GM23248 (cell line): ENCODE measurements at regions not wholly inside any gene's neighbourhood (a gene's known extent, or its start where the extent isn't known, plus 50 kb on each side); places are given as distances from the start of the nearest gene placed in this dataset.

Source experiments
- EZH2 ChIP-seq: fragments of 200-600 bp; sonication (generic); IDR thresholded peaks from 2 replicates; pipeline ENCODE4 v1.6.1; 2018; ENCODE audit warnings: antibody characterized with exemption, mild to moderate bottlenecking; ENCODE audit not compliant: insufficient read depth, poor library complexity, severe bottlenecking
- EZH2phosphoT487 ChIP-seq: fragments of 200-600 bp; sonication (generic); IDR thresholded peaks from 2 replicates; pipeline ENCODE4 v1.6.1; 2018; ENCODE audit warnings: antibody characterized with exemption, moderate library complexity, mild to moderate bottlenecking, low read depth; ENCODE audit not compliant: insufficient read depth

GRCh38 chr5:4295663-4296339 is 700.2 kb downstream of the IRX1 start:
- TF ChIP-seq EZH2 = no peak
- TF ChIP-seq EZH2phosphoT487 = no peak
